Activated CD4-positive, alpha-beta T cell treated with anti-CD3 and anti-CD28 coated beads for 36 hours (primary cell): ENCODE measurements at regions not wholly inside any gene's neighbourhood (a gene's known extent, or its start where the extent isn't known, plus 50 kb on each side); places are given as distances from the start of the nearest gene placed in this dataset.
A peak's percentile ranks its signal among the peaks of the same experiment; 100 is the strongest.
"Not testable (repeated sequence)": the region's sequence is repeated elsewhere in the genome, so short reads cannot be mapped to it uniquely, and the experiment has no call there.

Experiments
- ATAC-seq: fragments of 200-7000 bp; cut with Tn5 transposase; one replicate; pipeline ENCODE4 v1.10.0; 2021; ENCODE audit warnings: mild to moderate bottlenecking, moderate library complexity
- CTCF ChIA-PET: fragments of 350-600 bp; sonication (Branson Sonifier 250); formaldehyde crosslinking; loops from one replicate; lab custom pipeline; 2021; ENCODE audit warnings: antibody characterized with exemption; lab: Charles Lee
- POLR2A ChIA-PET: fragments of 350-600 bp; sonication (Branson Sonifier 250); formaldehyde crosslinking; loops from one replicate; lab custom pipeline; 2021; ENCODE audit warnings: antibody characterized with exemption, inconsistent platforms; lab: Charles Lee
- DNase-seq: peaks from one replicate; pipeline ENCODE4 v3.0.0-alpha.2; 2020
- H3K27ac Mint-ChIP-seq: one replicate; pipeline ENCODE4 v1.8.0; 2021; ENCODE audit warnings: mixed read lengths
- H3K27me3 Mint-ChIP-seq: one replicate; pipeline ENCODE4 v1.8.0; 2021; ENCODE audit warnings: mixed read lengths
- H3K36me3 Mint-ChIP-seq: one replicate; pipeline ENCODE4 v1.8.0; 2021; ENCODE audit warnings: low read depth, mixed read lengths
- H3K4me1 Mint-ChIP-seq: one replicate; pipeline ENCODE4 v1.8.0; 2021; ENCODE audit warnings: mixed read lengths
- H3K4me3 Mint-ChIP-seq: one replicate; pipeline ENCODE4 v1.8.0; 2021; ENCODE audit warnings: mild to moderate bottlenecking, moderate library complexity, mixed read lengths
- H3K9me3 Mint-ChIP-seq: one replicate; pipeline ENCODE4 v1.8.0; 2021; ENCODE audit warnings: low read depth, mixed read lengths
- intact Hi-C, 2 experiments: fragments of 100-400 bp; cut with DNase I in 1 of 2; cut with micrococcal nuclease in 1 of 2; formaldehyde crosslinking; loops; one replicate each; pipeline versions ENCODE4 v1.14.2 to v1.15.1; 2022 to 2024; cut with DNase I, micrococcal nuclease

GRCh38 chr7:130956417-130957136 is 222.6 kb upstream of the KLF14 start:
- Mint-ChIP-seq H3K9me3 (no peaks in the 10 kb centered on the region), H3K36me3 (peaks cover 85% of the 10 kb centered on the region), H3K4me3 (no peak overlapping the region)

DNA sequence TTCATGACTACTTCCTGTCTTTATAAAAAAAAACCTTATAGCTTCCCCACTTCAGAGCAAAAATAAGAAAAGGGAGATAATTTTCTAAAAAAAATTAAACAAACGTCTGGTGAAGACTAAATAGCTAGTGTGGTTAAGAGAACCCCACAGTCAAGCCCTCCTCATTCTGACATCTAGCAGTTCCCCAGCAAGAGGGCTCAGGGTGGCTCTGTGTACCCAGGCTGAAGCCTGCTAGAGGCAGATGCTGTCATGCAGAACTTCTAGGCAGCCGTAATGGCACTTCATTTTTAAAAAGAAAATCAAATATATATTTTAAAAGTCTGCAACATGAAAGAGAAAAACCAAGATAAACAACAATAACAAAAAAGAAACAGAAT is 223.1 kb upstream of the KLF14 start:
- ChIA-PET POLR2A (interaction anchor here (0.5 to 8.5 kb wide), 15 partner anchors 9 to 527 kb away, joined by 3 to 139 read pairs (median 6); no protein-coding TSS in a partner anchor), CTCF (interaction anchor here (0.9 to 9.2 kb wide), 9 partner anchors 8 to 369 kb away, joined by 3 to 56 read pairs (median 4); no protein-coding TSS in a partner anchor)
- peaks cover 51% of the 10 kb centered on the region for H3K4me1 Mint-ChIP-seq
- no peak overlapping the region for H3K4me3 Mint-ChIP-seq
- no peaks in the 10 kb centered on the region for H3K9me3 Mint-ChIP-seq
- H3K27ac Mint-ChIP-seq = peak overlapping the region; percentile 99
- H3K27me3 Mint-ChIP-seq = no peaks in the 10 kb centered on the region
- DNase-seq = no peak
- intact Hi-C loops = loop anchor here in 1 of 2 experiments (2.0 kb wide), 1 partner anchor 14 kb away; no protein-coding TSS in a partner anchor
- no peak for ATAC-seq
- H3K36me3 Mint-ChIP-seq = peaks cover 88% of the 10 kb centered on the region

More at GRCh38 chr7:130956417-130957136, 222.6 kb upstream of the KLF14 start:
- no peaks in the 10 kb centered on the region for H3K27me3 Mint-ChIP-seq
- peaks cover 45% of the 10 kb centered on the region for H3K4me1 Mint-ChIP-seq
- ATAC-seq = no peak
- ChIA-PET CTCF (interaction anchor here (0.9 to 9.2 kb wide), 9 partner anchors 8 to 369 kb away, joined by 3 to 56 read pairs (median 4); no protein-coding TSS in a partner anchor), POLR2A (interaction anchor here (0.5 to 8.5 kb wide), 8 partner anchors 8 to 527 kb away, joined by 3 to 139 read pairs (median 8); no protein-coding TSS in a partner anchor)
- no peak for DNase-seq
- intact Hi-C loops = loop anchor here in 1 of 2 experiments (2.0 kb wide), 1 partner anchor 14 kb away; no protein-coding TSS in a partner anchor
- H3K27ac Mint-ChIP-seq = peak overlapping the region; percentile 99

- ChIA-PET CTCF (interaction anchor here (0.9 to 9.2 kb wide), 11 partner anchors 9 to 368 kb away, joined by 3 to 56 read pairs (median 4); no protein-coding TSS in a partner anchor), POLR2A (interaction anchor here (0.6 to 8.5 kb wide), 17 partner anchors 10 to 274 kb away, joined by 3 to 139 read pairs (median 6); no protein-coding TSS in a partner anchor)
- not testable (repeated sequence) for ATAC-seq, H3K27me3 Mint-ChIP-seq, H3K9me3 Mint-ChIP-seq, H3K4me3 Mint-ChIP-seq, DNase-seq
- H3K36me3 Mint-ChIP-seq = peaks cover 87% of the 10 kb centered on the region
- H3K27ac Mint-ChIP-seq = peak overlapping the region; percentile 100
- intact Hi-C loops = loop anchor here in 1 of 2 experiments (2.0 kb wide), 1 partner anchor 13 kb away; no protein-coding TSS in a partner anchor
- H3K4me1 Mint-ChIP-seq = peaks cover 57% of the 10 kb centered on the region
Observed at GRCh38 chr7:130957722-130958435, 223.9 kb upstream of the KLF14 start.

- ChIA-PET CTCF (interaction anchor here (0.6 to 9.2 kb wide), 16 partner anchors 10 to 277 kb away, joined by 3 to 56 read pairs (median 4); no protein-coding TSS in a partner anchor), POLR2A (interaction anchor here (0.6 to 8.5 kb wide), 13 partner anchors 11 to 150 kb away, joined by 3 to 139 read pairs (median 9); no protein-coding TSS in a partner anchor)
- Mint-ChIP-seq H3K4me1 (peaks cover 57% of the 10 kb centered on the region), H3K36me3 (peaks cover 78% of the 10 kb centered on the region), H3K9me3 (no peaks in the 10 kb centered on the region), H3K27ac (peak overlapping the region; percentile 100), H3K27me3 (no peaks in the 10 kb centered on the region), H3K4me3 (no peak overlapping the region)
- ATAC-seq = no peak
- no peak for DNase-seq
- intact Hi-C loops = no loop called here
Observed at GRCh38 chr7:130958846-130959245, 224.8 kb upstream of the KLF14 start.

DNA sequence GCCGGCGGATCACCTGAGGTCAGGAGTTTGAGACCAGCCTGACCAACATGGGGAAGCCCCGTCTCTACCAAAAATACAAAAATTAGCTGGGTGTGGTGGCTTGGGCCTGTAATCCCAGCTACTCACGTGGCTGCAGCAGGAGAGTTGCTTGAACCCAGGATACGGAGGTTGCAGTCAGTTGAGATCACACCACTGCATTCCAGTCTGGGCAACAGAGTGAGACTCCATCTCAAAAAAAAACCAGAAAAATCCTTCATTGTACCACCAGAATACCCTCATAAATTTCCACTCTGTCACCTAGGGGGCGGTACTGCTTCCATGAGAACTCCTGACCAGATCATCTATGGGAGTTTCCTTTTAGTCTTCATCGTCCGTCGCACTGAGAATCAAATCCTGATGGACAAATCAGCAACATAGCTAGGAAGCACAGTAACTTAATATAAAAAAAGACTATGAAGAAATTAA is 225.8 kb upstream of the KLF14 start:
- Mint-ChIP-seq H3K27ac (peak overlapping the region; percentile 100), H3K36me3 (peaks cover 69% of the 10 kb centered on the region), H3K27me3 (no peaks in the 10 kb centered on the region), H3K9me3 (no peaks in the 10 kb centered on the region), H3K4me1 (peaks cover 48% of the 10 kb centered on the region), H3K4me3 (no peak overlapping the region)
- DNase-seq (peak; percentile 69), ATAC-seq (peak; percentile 8)
- ChIA-PET POLR2A (interaction anchor here (0.7 to 8.5 kb wide), 24 partner anchors 8 to 149 kb away, joined by 3 to 139 read pairs (median 9); no protein-coding TSS in a partner anchor), CTCF (interaction anchor here (0.6 to 9.2 kb wide), 20 partner anchors 8 to 276 kb away, joined by 3 to 56 read pairs (median 4); no protein-coding TSS in a partner anchor)
- intact Hi-C loops = loop anchor here (1.0 to 10.0 kb wide), 8 partner anchors 12 to 1007 kb away; partner anchors contain the start of gene UBE2H (in 1 of the 2)

DNA sequence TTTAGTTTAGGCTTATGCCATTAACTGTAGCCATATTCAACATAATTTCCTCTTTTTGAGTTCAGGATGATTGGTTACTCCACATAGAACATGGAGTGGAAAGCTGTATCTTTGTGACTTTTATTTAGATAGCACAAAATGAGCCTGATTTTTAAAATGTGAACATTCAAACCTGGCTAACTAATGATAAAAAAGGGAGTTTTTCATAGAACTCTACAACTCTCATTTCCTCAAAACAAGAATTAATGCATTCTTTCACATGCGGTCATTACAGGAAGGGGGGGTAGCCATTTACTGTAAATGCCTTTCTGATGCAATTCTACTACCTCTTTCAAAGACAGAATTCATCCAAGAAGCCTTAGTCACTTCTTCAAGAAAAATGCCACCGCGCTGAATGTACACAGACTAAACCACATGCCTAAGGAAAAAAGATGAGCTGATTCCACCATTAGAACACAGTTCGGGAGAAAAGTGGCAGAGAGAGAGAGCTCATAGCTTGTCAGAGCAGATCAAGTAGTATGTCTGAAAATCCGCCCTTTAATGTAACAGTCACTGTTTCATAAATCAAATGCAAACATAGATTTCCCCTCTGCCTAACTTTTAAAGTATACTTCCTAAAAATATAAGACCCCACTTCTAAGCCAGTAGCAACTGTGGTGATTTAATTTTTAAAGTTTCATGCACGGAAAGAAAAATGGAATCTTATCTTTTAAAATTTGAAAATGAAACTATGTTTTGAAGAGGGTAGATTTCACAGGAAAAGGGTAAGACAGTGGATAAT is 226.4 kb upstream of the KLF14 start:
- intact Hi-C loops = loop anchor here (1.0 to 10.0 kb wide), 8 partner anchors 13 to 1008 kb away; partner anchors contain the start of gene UBE2H (in 1 of the 2)
- H3K27me3 Mint-ChIP-seq = no peaks in the 10 kb centered on the region
- ATAC-seq = peak; percentile 27
- ChIA-PET POLR2A (interaction anchor here (0.5 to 8.5 kb wide), 32 partner anchors 8 to 148 kb away, joined by 3 to 139 read pairs (median 6); no protein-coding TSS in a partner anchor), CTCF (interaction anchor here (0.6 to 9.2 kb wide), 19 partner anchors 8 to 1195 kb away, joined by 3 to 56 read pairs (median 4); no protein-coding TSS in a partner anchor)
- H3K4me1 Mint-ChIP-seq = peaks cover 42% of the 10 kb centered on the region
- no peaks in the 10 kb centered on the region for H3K9me3 Mint-ChIP-seq
- DNase-seq = peak; percentile 72
- H3K27ac Mint-ChIP-seq = peak overlapping the region; percentile 100
- peaks cover 62% of the 10 kb centered on the region for H3K36me3 Mint-ChIP-seq
- H3K4me3 Mint-ChIP-seq = no peak overlapping the region

DNA sequence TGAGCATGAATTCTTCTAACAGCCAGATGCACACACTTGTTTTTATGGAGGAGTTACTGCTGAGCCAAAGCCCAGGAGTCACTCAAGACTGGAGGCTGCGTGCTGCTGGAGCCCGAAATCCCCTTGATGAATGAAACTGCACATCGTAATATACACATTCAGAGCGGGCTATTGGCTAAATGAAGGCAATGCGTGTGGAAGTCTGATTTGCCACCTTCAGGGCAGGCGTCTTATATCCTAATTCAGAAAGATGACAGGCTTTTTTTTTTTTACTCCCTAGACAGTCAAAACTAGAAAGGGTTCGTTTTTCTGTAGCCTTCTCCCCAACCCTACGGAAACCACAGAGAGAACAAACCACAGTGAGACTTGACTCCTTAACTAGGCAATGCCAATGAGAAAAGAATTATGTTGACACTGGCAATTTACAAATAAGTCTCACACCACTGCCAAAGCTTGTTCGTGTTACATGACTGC is 227.2 kb upstream of the KLF14 start:
- H3K4me3 Mint-ChIP-seq = no peak overlapping the region
- H3K36me3 Mint-ChIP-seq = peaks cover 55% of the 10 kb centered on the region
- POLR2A ChIA-PET = interaction anchor here (0.5 to 8.5 kb wide), 28 partner anchors 9 to 722 kb away, joined by 3 to 139 read pairs (median 7); no protein-coding TSS in a partner anchor
- H3K4me1 Mint-ChIP-seq = peaks cover 40% of the 10 kb centered on the region
- H3K27me3 Mint-ChIP-seq = no peaks in the 10 kb centered on the region
- DNase-seq (peak; percentile 88), ATAC-seq (peak; percentile 86)
- peak overlapping the region; percentile 100 for H3K27ac Mint-ChIP-seq
- intact Hi-C loops = loop anchor here (1.0 to 10.0 kb wide), 9 partner anchors 9 to 1009 kb away; partner anchors contain the start of gene UBE2H (in 1 of the 2)
- CTCF ChIA-PET = interaction anchor here (0.6 to 9.2 kb wide), 21 partner anchors 9 to 1196 kb away, joined by 3 to 56 read pairs (median 4); no protein-coding TSS in a partner anchor
- H3K9me3 Mint-ChIP-seq = no peaks in the 10 kb centered on the region

DNA sequence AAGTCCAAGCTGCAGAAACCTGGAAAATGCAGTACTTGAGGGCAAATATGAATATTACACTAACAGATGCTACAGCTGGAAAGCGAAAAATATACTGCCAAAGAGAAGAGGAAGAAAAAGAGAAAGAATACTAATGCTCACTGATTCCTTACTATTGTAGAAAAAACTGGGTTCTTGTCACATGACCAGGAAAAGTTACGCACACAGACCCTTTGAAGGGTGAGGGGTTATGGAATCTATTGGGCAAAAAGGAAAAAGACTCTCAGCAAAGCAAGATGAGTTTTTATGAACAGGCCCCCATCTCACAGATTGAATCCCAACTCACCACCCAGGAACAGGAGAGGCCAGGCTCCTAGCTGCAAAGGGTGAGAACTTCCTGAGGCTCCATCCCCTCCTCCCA is 228.1 kb upstream of the KLF14 start:
- Mint-ChIP-seq H3K27ac (peak overlapping the region; percentile 100), H3K4me3 (no peak overlapping the region), H3K4me1 (peaks cover 40% of the 10 kb centered on the region), H3K9me3 (no peaks in the 10 kb centered on the region), H3K36me3 (peaks cover 52% of the 10 kb centered on the region), H3K27me3 (no peaks in the 10 kb centered on the region)
- intact Hi-C loops = loop anchor here in 1 of 2 experiments (5.0 to 10.0 kb wide), 3 partner anchors 145 to 1010 kb away; partner anchors contain the start of gene UBE2H
- POLR2A ChIA-PET = interaction anchor here (1.1 to 8.5 kb wide), 7 partner anchors 8 to 50 kb away, joined by 3 to 139 read pairs (median 7); no protein-coding TSS in a partner anchor
- DNase-seq (no peak), ATAC-seq (no peak)
- CTCF ChIA-PET = interaction anchor here (0.7 to 9.2 kb wide), 10 partner anchors 9 to 78 kb away, joined by 3 to 56 read pairs (median 5); no protein-coding TSS in a partner anchor

DNA sequence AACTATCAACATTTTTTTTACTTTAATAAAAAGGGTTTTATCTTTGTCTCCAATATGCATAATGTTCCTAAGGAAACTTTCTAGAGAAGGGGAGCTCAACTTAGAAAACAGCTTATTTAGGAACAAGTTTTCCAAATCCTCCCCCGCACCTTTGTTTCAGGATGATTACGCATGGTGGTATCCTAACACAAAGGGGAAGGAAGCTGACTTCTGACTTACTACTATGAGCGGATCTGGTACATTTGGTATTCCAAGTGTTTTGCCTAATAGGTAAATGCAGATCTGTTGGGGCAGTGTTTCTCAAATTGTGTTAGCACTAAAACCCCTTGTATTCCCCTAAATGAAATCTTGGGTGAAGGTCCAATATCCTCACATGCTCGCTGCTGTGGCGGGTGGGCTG is 229.3 kb upstream of the KLF14 start:
- Mint-ChIP-seq H3K27ac (peak overlapping the region; percentile 28), H3K36me3 (peaks cover 40% of the 10 kb centered on the region), H3K4me3 (no peak overlapping the region), H3K9me3 (no peaks in the 10 kb centered on the region), H3K27me3 (no peaks in the 10 kb centered on the region), H3K4me1 (peaks cover 49% of the 10 kb centered on the region)
- no peak for DNase-seq
- no peak for ATAC-seq
- POLR2A ChIA-PET = interaction anchor here (0.7 kb wide), 1 partner anchor 66 kb away, joined by 3 read pairs; no protein-coding TSS in a partner anchor
- intact Hi-C loops = loop anchor here in 1 of 2 experiments (5.0 to 10.0 kb wide), 3 partner anchors 144 to 1011 kb away; partner anchors contain the start of gene UBE2H
- CTCF ChIA-PET = interaction anchor here (0.8 to 9.2 kb wide), 7 partner anchors 16 to 387 kb away, joined by 3 to 56 read pairs (median 4); no protein-coding TSS in a partner anchor
